CD4-positive, alpha-beta T cell (primary cell): ENCODE measurements at regions not wholly inside any gene's neighbourhood (a gene's known extent, or its start where the extent isn't known, plus 50 kb on each side); places are given as distances from the start of the nearest gene placed in this dataset.

ENCODE experiments used
- ATAC-seq: fragments of 200-7000 bp; cut with Tn5 transposase; one replicate; pipeline ENCODE4 v1.10.0; 2022; ENCODE audit warnings: mild to moderate bottlenecking; ENCODE audit not compliant: poor library complexity
- CTCF ChIA-PET: fragments of 350-600 bp; sonication (Branson Sonifier 250); formaldehyde crosslinking; loops from one replicate; lab custom pipeline; 2021; ENCODE audit warnings: antibody characterized with exemption, inconsistent platforms; lab: Charles Lee
- POLR2A ChIA-PET: fragments of 350-600 bp; sonication (Branson Sonifier 250); formaldehyde crosslinking; loops from one replicate; lab custom pipeline; 2021; ENCODE audit warnings: antibody characterized with exemption, inconsistent platforms; lab: Charles Lee
- DNase-seq, 14 experiments: peaks; one replicate each; pipeline ENCODE4 v3.0.0-alpha.2; 2013 to 2020; ENCODE audit warnings: mixed read lengths in 2 of 14
- H3K27ac ChIP-seq, 2 donors: one replicate each; pipeline versions ENCODE4 v1.5.1 to v1.7.0; 2013; ENCODE audit warnings: low read length in 2 of 2, low read depth in 1 of 2, mild to moderate bottlenecking in 1 of 2
- H3K27me3 ChIP-seq, 2 experiments: 1 replicate in 1 of 2; 2 replicates in 1 of 2; pipeline versions ENCODE4 v1.6.1 to v1.7.0; 2013; ENCODE audit warnings: low read length in 2 of 2, control low read depth in 1 of 2, mild to moderate bottlenecking in 1 of 2, moderate library complexity in 1 of 2; ENCODE audit not compliant: insufficient read depth in 2 of 2, control insufficient read depth in 1 of 2
- H3K36me3 ChIP-seq: one replicate; pipeline ENCODE4 v1.6.1; 2013; ENCODE audit warnings: low read length, control low read depth; ENCODE audit not compliant: insufficient read depth
- H3K4me1 ChIP-seq: one replicate; pipeline ENCODE4 v1.6.1; 2013; ENCODE audit warnings: low read length, control low read depth; ENCODE audit not compliant: insufficient read depth
- H3K4me3 ChIP-seq: one replicate; pipeline ENCODE4 v1.5.1; 2013; ENCODE audit warnings: mild to moderate bottlenecking, low read length, moderate library complexity
- H3K9me3 ChIP-seq, 2 experiments: 1 replicate in 1 of 2; 2 replicates in 1 of 2; pipeline versions ENCODE4 v1.6.1 to v1.7.0; 2013; ENCODE audit warnings: low read length in 2 of 2, mild to moderate bottlenecking in 2 of 2, control low read depth in 1 of 2, moderate library complexity in 1 of 2; ENCODE audit not compliant: control insufficient read depth in 1 of 2, insufficient read depth in 1 of 2
- H3K27ac Mint-ChIP-seq: one replicate; pipeline ENCODE4 v1.8.0; 2020; ENCODE audit warnings: mixed read lengths
- H3K27me3 Mint-ChIP-seq: one replicate; pipeline ENCODE4 v1.8.0; 2021; ENCODE audit warnings: mixed read lengths
- H3K36me3 Mint-ChIP-seq: one replicate; pipeline ENCODE4 v1.8.0; 2021; ENCODE audit warnings: low read depth, mixed read lengths
- H3K4me1 Mint-ChIP-seq: one replicate; pipeline ENCODE4 v1.8.0; 2021; ENCODE audit warnings: low read depth, mixed read lengths
- H3K4me3 Mint-ChIP-seq: one replicate; pipeline ENCODE4 v1.8.0; 2020; ENCODE audit warnings: mild to moderate bottlenecking, mixed read lengths
- H3K9me3 Mint-ChIP-seq: one replicate; pipeline ENCODE4 v1.8.0; 2020; ENCODE audit warnings: mixed read lengths
- intact Hi-C, 2 experiments: fragments of 100-400 bp; cut with DNase I in 1 of 2; cut with micrococcal nuclease in 1 of 2; formaldehyde crosslinking; loops; one replicate each; pipeline versions ENCODE4 v1.15.1 to v1.9.0; 2023 to 2025; cut with DNase I, micrococcal nuclease
- TF ChIP-seq, protein P1 (sequence below): fragments of 200-600 bp; IDR thresholded peaks from one replicate; pipeline ENCODE4 v1.8.0; 2022; ENCODE audit warnings: antibody characterized with exemption, mild to moderate bottlenecking

DNA sequence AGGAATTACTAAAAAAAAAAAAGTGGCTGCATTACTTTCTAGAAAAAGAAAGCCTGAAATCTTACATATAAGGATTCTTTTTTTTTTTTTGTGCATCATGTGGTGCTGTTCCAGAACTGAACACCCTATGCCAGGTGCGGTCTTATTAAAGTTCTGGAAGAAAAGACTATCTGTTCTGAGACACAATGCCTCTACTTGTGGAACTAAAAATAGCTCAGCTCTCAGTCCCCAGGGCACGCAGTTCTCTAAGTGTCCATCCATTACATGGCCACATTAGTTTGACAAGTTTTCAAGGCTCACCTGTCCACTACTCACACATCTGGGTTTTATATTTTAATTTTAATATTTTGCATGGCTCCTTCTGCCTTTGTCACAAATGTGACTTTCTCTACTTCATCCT is 126.6 kb upstream of the ADAMTS9 start:
- no peaks in the 10 kb centered on the region for H3K36me3 ChIP-seq
- CTCF ChIA-PET: no interaction called here
- H3K9me3 ChIP-seq: no peaks in the 10 kb centered on the region
- H3K27me3 ChIP-seq: no peaks in the 10 kb centered on the region
- Mint-ChIP-seq H3K27me3 (no peaks in the 10 kb centered on the region), H3K4me1 (no peaks in the 10 kb centered on the region), H3K27ac (no peak overlapping the region), H3K9me3 (peaks cover 7% of the 10 kb centered on the region), H3K4me3 (no peak overlapping the region), H3K36me3 (no peaks in the 10 kb centered on the region)
- no peaks in the 10 kb centered on the region for H3K4me1 ChIP-seq
- H3K27ac ChIP-seq: no peak overlapping the region
- H3K4me3 ChIP-seq: no peak overlapping the region
- POLR2A ChIA-PET: no interaction called here
- intact Hi-C loops: no loop called here
- DNase-seq (no peak), ATAC-seq (no peak)
- TF ChIP-seq, protein P1, sequence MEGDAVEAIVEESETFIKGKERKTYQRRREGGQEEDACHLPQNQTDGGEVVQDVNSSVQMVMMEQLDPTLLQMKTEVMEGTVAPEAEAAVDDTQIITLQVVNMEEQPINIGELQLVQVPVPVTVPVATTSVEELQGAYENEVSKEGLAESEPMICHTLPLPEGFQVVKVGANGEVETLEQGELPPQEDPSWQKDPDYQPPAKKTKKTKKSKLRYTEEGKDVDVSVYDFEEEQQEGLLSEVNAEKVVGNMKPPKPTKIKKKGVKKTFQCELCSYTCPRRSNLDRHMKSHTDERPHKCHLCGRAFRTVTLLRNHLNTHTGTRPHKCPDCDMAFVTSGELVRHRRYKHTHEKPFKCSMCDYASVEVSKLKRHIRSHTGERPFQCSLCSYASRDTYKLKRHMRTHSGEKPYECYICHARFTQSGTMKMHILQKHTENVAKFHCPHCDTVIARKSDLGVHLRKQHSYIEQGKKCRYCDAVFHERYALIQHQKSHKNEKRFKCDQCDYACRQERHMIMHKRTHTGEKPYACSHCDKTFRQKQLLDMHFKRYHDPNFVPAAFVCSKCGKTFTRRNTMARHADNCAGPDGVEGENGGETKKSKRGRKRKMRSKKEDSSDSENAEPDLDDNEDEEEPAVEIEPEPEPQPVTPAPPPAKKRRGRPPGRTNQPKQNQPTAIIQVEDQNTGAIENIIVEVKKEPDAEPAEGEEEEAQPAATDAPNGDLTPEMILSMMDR: no peak

DNA sequence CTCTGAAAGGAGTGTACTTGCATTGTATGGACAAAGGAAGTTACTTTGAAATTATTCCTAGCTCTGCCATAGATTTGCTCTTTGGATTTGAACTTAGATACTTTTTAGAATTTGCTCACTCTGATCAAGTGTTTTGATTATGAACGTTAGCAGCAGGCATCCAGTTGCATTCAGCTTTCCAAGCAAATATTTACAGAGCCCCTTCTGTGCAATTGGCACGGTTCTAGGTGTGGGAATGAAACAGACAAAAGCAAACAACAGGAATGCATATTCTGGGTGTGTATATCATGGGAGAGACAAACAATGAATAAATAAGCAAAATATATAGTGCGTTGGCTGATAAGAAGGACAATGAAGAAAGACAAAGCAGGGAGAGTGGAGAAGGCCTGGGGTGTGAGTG is 125.5 kb upstream of the ADAMTS9 start:
- no peaks in the 10 kb centered on the region for H3K9me3 ChIP-seq
- no peaks in the 10 kb centered on the region for H3K4me1 ChIP-seq
- intact Hi-C loops: no loop called here
- Mint-ChIP-seq H3K4me1 (no peaks in the 10 kb centered on the region), H3K4me3 (no peak overlapping the region), H3K27me3 (no peaks in the 10 kb centered on the region), H3K36me3 (no peaks in the 10 kb centered on the region), H3K27ac (no peak overlapping the region), H3K9me3 (peaks cover 7% of the 10 kb centered on the region)
- no peak overlapping the region for H3K27ac ChIP-seq
- CTCF ChIA-PET: no interaction called here
- no peaks in the 10 kb centered on the region for H3K27me3 ChIP-seq
- no peak overlapping the region for H3K4me3 ChIP-seq
- POLR2A ChIA-PET: no interaction called here
- no peak for DNase-seq
- TF ChIP-seq, protein P1: no peak
- no peak for ATAC-seq
- no peaks in the 10 kb centered on the region for H3K36me3 ChIP-seq

DNA sequence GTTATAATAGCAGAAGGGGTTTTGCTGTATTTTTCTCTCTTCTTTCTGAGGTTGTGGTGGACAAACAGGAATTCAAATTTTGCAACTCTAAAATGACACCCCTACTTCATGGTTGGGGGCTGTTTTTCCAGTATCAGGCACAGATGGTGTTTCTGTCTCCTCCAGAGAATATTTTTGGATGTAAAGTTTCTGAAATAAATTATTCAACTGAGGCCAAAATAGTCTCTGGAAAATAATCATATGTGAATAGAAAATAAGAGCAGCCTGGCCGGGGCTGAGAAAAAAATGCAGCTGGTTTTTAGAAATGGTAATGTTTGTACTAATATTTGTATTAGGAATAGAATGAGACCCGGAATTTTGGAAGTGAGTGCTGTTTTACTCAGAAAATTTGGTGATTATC is 121.3 kb upstream of the ADAMTS9 start:
- no peak overlapping the region for H3K27ac Mint-ChIP-seq
- Histone ChIP-seq H3K36me3 (no peaks in the 10 kb centered on the region), H3K9me3 (no peaks in the 10 kb centered on the region), H3K4me1 (no peaks in the 10 kb centered on the region), H3K4me3 (no peak overlapping the region), H3K27ac (no peak overlapping the region), H3K27me3 (no peaks in the 10 kb centered on the region)
- no peaks in the 10 kb centered on the region for H3K36me3 Mint-ChIP-seq
- ChIA-PET CTCF (no interaction called here), POLR2A (no interaction called here)
- no peaks in the 10 kb centered on the region for H3K4me1 Mint-ChIP-seq
- H3K9me3 Mint-ChIP-seq: peaks cover 7% of the 10 kb centered on the region
- H3K27me3 Mint-ChIP-seq: no peaks in the 10 kb centered on the region
- TF ChIP-seq, protein P1: no peak
- ATAC-seq (no peak), DNase-seq (no peak)
- H3K4me3 Mint-ChIP-seq: no peak overlapping the region
- intact Hi-C loops: no loop called here
